ENCODE measurements at regions not wholly inside any gene's neighbourhood (a gene's known extent, or its start where the extent isn't known, plus 50 kb on each side); places are given as distances from the start of the nearest gene placed in this dataset.

DNA sequence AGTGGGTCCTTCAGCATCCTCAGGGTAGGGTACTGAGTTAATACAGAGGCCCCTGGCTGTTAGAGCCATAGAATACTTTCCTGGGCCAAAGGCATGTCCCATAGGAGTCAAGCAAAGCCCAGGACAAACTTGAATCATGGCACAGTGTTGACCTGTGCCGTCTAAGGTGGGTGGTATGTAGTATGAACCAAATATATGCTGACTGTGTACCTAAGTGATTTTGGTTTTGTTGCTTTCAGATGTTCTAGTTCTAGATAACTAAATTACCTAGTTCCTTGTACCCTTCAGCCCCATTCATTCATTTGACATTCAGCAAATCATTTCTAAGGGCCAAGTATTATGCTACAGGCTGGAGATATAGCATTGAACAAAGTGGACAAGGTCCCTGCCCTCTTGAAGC lies 61.3 kb upstream of the GPRC5B start:
- Histone ChIP-seq H3K9me2 (no peaks in the 10 kb centered on the region), H3K9me3 (no peaks in the 10 kb centered on the region), H3K27ac (ENCODE audit: low read depth in 2 of 2, low read length in 1 of 2) (no peak overlapping the region), H3K79me2 (ENCODE audit: insufficient read depth) (no peaks in the 10 kb centered on the region), H3K36me3 (replicated peaks in 1 of 2; ENCODE audit: control insufficient read depth in 1 of 2, insufficient read depth in 2 of 2, low read length in 1 of 2) (no peaks in the 10 kb centered on the region), H3K4me2 (no peak overlapping the region), H3K27me3 (ENCODE audit: insufficient read depth) (no peaks in the 10 kb centered on the region), H3K4me1 (ENCODE audit: control insufficient read depth in 1 of 2, insufficient read depth in 2 of 2, low read depth in 1 of 2, low read length in 1 of 2) (no peaks in the 10 kb centered on the region), H3K9ac (no peak overlapping the region), H2AFZ (ENCODE audit: low read depth) (no peak overlapping the region), H3K4me3 (ENCODE audit: low read depth in 2 of 2, low read length in 1 of 2) (no peak overlapping the region), H3F3A (replicated peaks; ENCODE audit: insufficient read depth) (no peaks in the 10 kb centered on the region), H4K20me1 (ENCODE audit: insufficient read depth) (no peaks in the 10 kb centered on the region)
- no peak for TF ChIP-seq SMC3 (IDR thresholded peaks at IDR 0.05; ENCODE audit: low read depth, low read length)
- TF ChIP-seq RAD21 (IDR thresholded peaks at IDR 0.05; ENCODE audit: low read length): no peak
- TF ChIP-seq, protein P1, sequence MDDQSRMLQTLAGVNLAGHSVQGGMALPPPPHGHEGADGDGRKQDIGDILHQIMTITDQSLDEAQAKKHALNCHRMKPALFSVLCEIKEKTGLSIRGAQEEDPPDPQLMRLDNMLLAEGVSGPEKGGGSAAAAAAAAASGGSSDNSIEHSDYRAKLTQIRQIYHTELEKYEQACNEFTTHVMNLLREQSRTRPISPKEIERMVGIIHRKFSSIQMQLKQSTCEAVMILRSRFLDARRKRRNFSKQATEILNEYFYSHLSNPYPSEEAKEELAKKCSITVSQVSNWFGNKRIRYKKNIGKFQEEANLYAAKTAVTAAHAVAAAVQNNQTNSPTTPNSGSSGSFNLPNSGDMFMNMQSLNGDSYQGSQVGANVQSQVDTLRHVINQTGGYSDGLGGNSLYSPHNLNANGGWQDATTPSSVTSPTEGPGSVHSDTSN (IDR thresholded peaks at IDR 0.05): no peak
- no peak for TF ChIP-seq CHD2 (IDR thresholded peaks at IDR 0.05; ENCODE audit: low read length, partially characterized antibody)
- TF ChIP-seq, protein P2, sequence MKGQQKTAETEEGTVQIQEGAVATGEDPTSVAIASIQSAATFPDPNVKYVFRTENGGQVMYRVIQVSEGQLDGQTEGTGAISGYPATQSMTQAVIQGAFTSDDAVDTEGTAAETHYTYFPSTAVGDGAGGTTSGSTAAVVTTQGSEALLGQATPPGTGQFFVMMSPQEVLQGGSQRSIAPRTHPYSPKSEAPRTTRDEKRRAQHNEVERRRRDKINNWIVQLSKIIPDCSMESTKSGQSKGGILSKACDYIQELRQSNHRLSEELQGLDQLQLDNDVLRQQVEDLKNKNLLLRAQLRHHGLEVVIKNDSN (IDR thresholded peaks at IDR 0.05; ENCODE audit: borderline replicate concordance, low read depth): no peak
- no peak for TF ChIP-seq YY1 (IDR thresholded peaks at IDR 0.05; ENCODE audit: low read depth)
- TF ChIP-seq TCF12 (IDR thresholded peaks at IDR 0.05): no peak
- TF ChIP-seq RCOR1 (IDR thresholded peaks at IDR 0.05; ENCODE audit: low read length): no peak
- TF ChIP-seq EZH2phosphoT487 (IDR thresholded peaks at IDR 0.05; ENCODE audit: borderline replicate concordance, low read depth): no peak
- TF ChIP-seq, protein P3, sequence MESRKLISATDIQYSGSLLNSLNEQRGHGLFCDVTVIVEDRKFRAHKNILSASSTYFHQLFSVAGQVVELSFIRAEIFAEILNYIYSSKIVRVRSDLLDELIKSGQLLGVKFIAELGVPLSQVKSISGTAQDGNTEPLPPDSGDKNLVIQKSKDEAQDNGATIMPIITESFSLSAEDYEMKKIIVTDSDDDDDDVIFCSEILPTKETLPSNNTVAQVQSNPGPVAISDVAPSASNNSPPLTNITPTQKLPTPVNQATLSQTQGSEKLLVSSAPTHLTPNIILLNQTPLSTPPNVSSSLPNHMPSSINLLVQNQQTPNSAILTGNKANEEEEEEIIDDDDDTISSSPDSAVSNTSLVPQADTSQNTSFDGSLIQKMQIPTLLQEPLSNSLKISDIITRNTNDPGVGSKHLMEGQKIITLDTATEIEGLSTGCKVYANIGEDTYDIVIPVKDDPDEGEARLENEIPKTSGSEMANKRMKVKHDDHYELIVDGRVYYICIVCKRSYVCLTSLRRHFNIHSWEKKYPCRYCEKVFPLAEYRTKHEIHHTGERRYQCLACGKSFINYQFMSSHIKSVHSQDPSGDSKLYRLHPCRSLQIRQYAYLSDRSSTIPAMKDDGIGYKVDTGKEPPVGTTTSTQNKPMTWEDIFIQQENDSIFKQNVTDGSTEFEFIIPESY (IDR thresholded peaks at IDR 0.05; ENCODE audit: borderline replicate concordance, low read depth): no peak
- TF ChIP-seq NFIC (IDR thresholded peaks at IDR 0.05; ENCODE audit: borderline replicate concordance): no peak
- TF ChIP-seq TEAD4 (IDR thresholded peaks at IDR 0.05; ENCODE audit: borderline replicate concordance, insufficient read depth): no peak
- no peak for TF ChIP-seq FOXJ3 (CRISPR knock-in tag; IDR thresholded peaks at IDR 0.05)
- no peak for TF ChIP-seq POLR2AphosphoS5 (IDR thresholded peaks at IDR 0.05; ENCODE audit: low read depth, low read length)
- ChIA-PET POLR2A (no interaction called here), CTCF (interaction anchor here (1.1 kb wide), 1 partner anchor 38 kb away, joined by 4 read pairs; no protein-coding TSS in a partner anchor)
- DNase-seq: no peak
- WGBS (ENCODE audit: low lambda C conversion rate): 33% methylated on average over 1 of the region's 1 CpG

DNA sequence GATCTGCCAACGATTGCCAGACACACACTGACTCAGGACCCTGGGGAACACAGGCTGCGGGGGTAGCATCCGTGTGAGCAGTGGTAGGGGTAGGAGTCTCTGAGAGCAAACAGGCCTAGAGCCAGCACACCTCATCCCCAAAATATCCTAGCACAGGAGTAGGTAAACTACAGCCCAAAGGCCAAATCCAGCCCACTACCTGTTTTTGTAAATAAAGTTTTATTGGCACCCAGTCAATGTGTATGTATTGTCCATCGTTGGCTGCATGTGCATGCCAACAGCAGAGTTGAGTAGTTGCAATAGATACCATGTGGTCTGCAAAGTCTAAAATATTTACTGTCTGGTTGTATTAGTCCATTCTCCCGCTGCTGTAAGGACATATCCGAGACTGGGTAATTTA lies 55.5 kb upstream of the GPRC5B start:
- H2AFZ ChIP-seq (ENCODE audit: low read depth): no peak overlapping the region
- DNase-seq: no peak
- H3F3A ChIP-seq (replicated peaks; ENCODE audit: insufficient read depth): no peaks in the 10 kb centered on the region
- no peak overlapping the region for H3K27ac ChIP-seq (ENCODE audit: low read depth in 2 of 2, low read length in 1 of 2)
- no peaks in the 10 kb centered on the region for H4K20me1 ChIP-seq (ENCODE audit: insufficient read depth)
- no peaks in the 10 kb centered on the region for H3K79me2 ChIP-seq (ENCODE audit: insufficient read depth)
- TF ChIP-seq SMC3 (IDR thresholded peaks at IDR 0.05; ENCODE audit: low read depth, low read length) (no peak), SIN3A (IDR thresholded peaks at IDR 0.05; ENCODE audit: borderline replicate concordance, low read depth, low read length) (no peak)
- TF ChIP-seq, protein P4, sequence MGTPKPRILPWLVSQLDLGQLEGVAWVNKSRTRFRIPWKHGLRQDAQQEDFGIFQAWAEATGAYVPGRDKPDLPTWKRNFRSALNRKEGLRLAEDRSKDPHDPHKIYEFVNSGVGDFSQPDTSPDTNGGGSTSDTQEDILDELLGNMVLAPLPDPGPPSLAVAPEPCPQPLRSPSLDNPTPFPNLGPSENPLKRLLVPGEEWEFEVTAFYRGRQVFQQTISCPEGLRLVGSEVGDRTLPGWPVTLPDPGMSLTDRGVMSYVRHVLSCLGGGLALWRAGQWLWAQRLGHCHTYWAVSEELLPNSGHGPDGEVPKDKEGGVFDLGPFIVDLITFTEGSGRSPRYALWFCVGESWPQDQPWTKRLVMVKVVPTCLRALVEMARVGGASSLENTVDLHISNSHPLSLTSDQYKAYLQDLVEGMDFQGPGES (IDR thresholded peaks at IDR 0.05; ENCODE audit: low read depth, low read length): no peak
- H3K9ac ChIP-seq: no peak overlapping the region
- H3K4me1 ChIP-seq (ENCODE audit: control insufficient read depth in 1 of 2, insufficient read depth in 2 of 2, low read depth in 1 of 2, low read length in 1 of 2): peaks cover 0 to 6% of the 10 kb centered on the region in 2 experiments; a peak in 1 of 4 replicates
- CTCF ChIA-PET: interaction anchor here (1.1 kb wide), 1 partner anchor 360 kb away, joined by 4 read pairs; no protein-coding TSS in a partner anchor
- H3K9me3 ChIP-seq: no peaks in the 10 kb centered on the region
- no peaks in the 10 kb centered on the region for H3K27me3 ChIP-seq (ENCODE audit: insufficient read depth)
- no peaks in the 10 kb centered on the region for H3K9me2 ChIP-seq
- POLR2A ChIA-PET: no interaction called here
- H3K36me3 ChIP-seq (replicated peaks in 1 of 2; ENCODE audit: control insufficient read depth in 1 of 2, insufficient read depth in 2 of 2, low read length in 1 of 2): no peaks in the 10 kb centered on the region
- WGBS (ENCODE audit: low lambda C conversion rate): 36% methylated on average over 4 of the region's 6 CpGs
- H3K4me2 ChIP-seq: no peak overlapping the region
- H3K4me3 ChIP-seq (ENCODE audit: low read depth in 2 of 2, low read length in 1 of 2): no peak overlapping the region
